ENCODE measurements at regions not wholly inside any gene's neighbourhood (a gene's known extent, or its start where the extent isn't known, plus 50 kb on each side); places are given as distances from the start of the nearest gene placed in this dataset.

GRCh38 chr10:4150676-4151075, 365.7 kb upstream of the KLF6 start:
- TF ChIP-seq POLR2AphosphoS5 (IDR thresholded peaks at IDR 0.05; ENCODE audit: low read depth, low read length): no peak
- TF ChIP-seq TAF1 (IDR thresholded peaks at IDR 0.05; ENCODE audit: low read depth, low read length): no peak
- TF ChIP-seq POLR2A (IDR thresholded peaks at IDR 0.05; ENCODE audit: low read depth, low read length): no peak
- TF ChIP-seq POU2F2 (IDR thresholded peaks at IDR 0.05; ENCODE audit: low read depth, low read length): no peak
- no peak for TF ChIP-seq SPI1 (IDR thresholded peaks at IDR 0.05; ENCODE audit: low read depth, low read length)
